Upper lobe of left lung (tissue), 6 donors: ENCODE measurements at regions not wholly inside any gene's neighbourhood (a gene's known extent, or its start where the extent isn't known, plus 50 kb on each side); places are given as distances from the start of the nearest gene placed in this dataset.

ENCODE experiments used
- ATAC-seq, 2 donors: fragments of 200-7000 bp; cut with Tn5 transposase; one replicate each; pipeline ENCODE4 v1.9.1; 2022; ENCODE audit warnings: mild to moderate bottlenecking in 2 of 2, moderate library complexity in 2 of 2; ENCODE audit not compliant: low FRiP score in 2 of 2
- DNase-seq, 2 donors: peaks; one replicate each; pipeline ENCODE4 v3.0.0-alpha.2; 2019 to 2020
- H3K27ac ChIP-seq, 4 donors: fragments of 200-600 bp; sonication (generic); one replicate each; pipeline ENCODE4 v1.5.1; 2016 to 2019
- H3K27me3 ChIP-seq, 4 donors: fragments of 200-600 bp; sonication (generic); one replicate each; pipeline ENCODE4 v1.5.1; 2017 to 2019
- H3K36me3 ChIP-seq, 4 donors: fragments of 200-600 bp; sonication (generic); one replicate each; pipeline ENCODE4 v1.5.1; 2016 to 2019
- H3K4me1 ChIP-seq, 4 donors: fragments of 200-600 bp; sonication (generic); one replicate each; pipeline ENCODE4 v1.5.1; 2018 to 2019
- H3K4me3 ChIP-seq, 4 donors: fragments of 200-600 bp; sonication (generic); one replicate each; pipeline ENCODE4 v1.5.1; 2017 to 2019; ENCODE audit warnings: mild to moderate bottlenecking in 2 of 4, moderate library complexity in 1 of 4
- H3K9me3 ChIP-seq, 4 donors: fragments of 200-600 bp; sonication (generic); one replicate each; pipeline ENCODE4 v1.5.1; 2018 to 2019
- CTCF ChIP-seq, 6 experiments: fragments of 450-650 bp in 4 of 6; fragments of 200-600 bp in 2 of 6; sonication (generic) in 2 of 6; IDR thresholded peaks; one replicate each; pipeline ENCODE4 v1.5.1; 2016 to 2019; ENCODE audit warnings: antibody characterized with exemption in 6 of 6
- EP300 ChIP-seq, 4 donors: sonication (generic); formaldehyde crosslinking; IDR thresholded peaks; one replicate each; pipeline ENCODE4 v1.5.1; 2017; ENCODE audit warnings: antibody characterized with exemption in 4 of 4, control low read depth in 2 of 4
- POLR2A ChIP-seq, 4 donors: fragments of 450-650 bp; IDR thresholded peaks; one replicate each; pipeline ENCODE4 v1.5.1; 2016 to 2017; ENCODE audit warnings: antibody characterized with exemption in 4 of 4, mild to moderate bottlenecking in 2 of 4
- POLR2AphosphoS5 ChIP-seq, 2 donors: sonication (generic); formaldehyde crosslinking; IDR thresholded peaks; one replicate each; pipeline ENCODE4 v1.5.1; 2017; ENCODE audit warnings: antibody characterized with exemption in 2 of 2
- WGBS, 2 donors: methylation state at CpG; one replicate each; pipeline ENCODE4 v1.1.5; 2017 to 2018; 5-methylcytosine and 5-hydroxymethylcytosine counted together
- donor health status: DM: no; HTN: no; CAD: no; lungs with moderate emphysema.
- donor health status: DM: no; HTN: yes; CAD: no; lungs with severe emphysema.

- DNase-seq: no peak
- no peak overlapping the region for H3K4me3 ChIP-seq
- H3K27ac ChIP-seq: no peak overlapping the region
- 71 to 74% methylated on average over 5 of the region's 5 CpGs for WGBS, 2 donors
- H3K36me3 ChIP-seq: no peaks in the 10 kb centered on the region
- no peaks in the 10 kb centered on the region for H3K4me1 ChIP-seq
- no peak for ATAC-seq
- no peaks in the 10 kb centered on the region for H3K9me3 ChIP-seq
- H3K27me3 ChIP-seq: no peaks in the 10 kb centered on the region
- no peak for TF ChIP-seq EP300 (IDR thresholded peaks at IDR 0.05)
- no peak for TF ChIP-seq CTCF (IDR thresholded peaks at IDR 0.05)
- TF ChIP-seq POLR2AphosphoS5 (IDR thresholded peaks at IDR 0.05): no peak
- no peak for TF ChIP-seq POLR2A (IDR thresholded peaks at IDR 0.05)
Measured at GRCh38 chr18:73254564-73254963, 386.8 kb upstream of the NETO1 start.

GRCh38 chr18:73249030-73249429, 381.2 kb upstream of the NETO1 start:
- no peak overlapping the region for H3K4me3 ChIP-seq
- WGBS, 2 donors: 90 to 91% methylated on average over 7 of the region's 7 CpGs
- no peak overlapping the region for H3K27ac ChIP-seq
- H3K4me1 ChIP-seq: no peaks in the 10 kb centered on the region
- no peaks in the 10 kb centered on the region for H3K36me3 ChIP-seq
- ATAC-seq: no peak
- TF ChIP-seq POLR2AphosphoS5 (IDR thresholded peaks at IDR 0.05): no peak
- no peak for TF ChIP-seq EP300 (IDR thresholded peaks at IDR 0.05)
- TF ChIP-seq CTCF (IDR thresholded peaks at IDR 0.05): no peak
- no peak for DNase-seq
- no peaks in the 10 kb centered on the region for H3K9me3 ChIP-seq
- no peaks in the 10 kb centered on the region for H3K27me3 ChIP-seq

- TF ChIP-seq POLR2AphosphoS5 (IDR thresholded peaks at IDR 0.05): no peak
- no peak for TF ChIP-seq CTCF (IDR thresholded peaks at IDR 0.05)
- no peak for TF ChIP-seq EP300 (IDR thresholded peaks at IDR 0.05)
- no peak for TF ChIP-seq POLR2A (IDR thresholded peaks at IDR 0.05)
- Histone ChIP-seq H3K9me3 (no peaks in the 10 kb centered on the region), H3K4me1 (no peaks in the 10 kb centered on the region), H3K36me3 (no peaks in the 10 kb centered on the region), H3K27ac (no peak overlapping the region), H3K4me3 (no peak overlapping the region), H3K27me3 (no peaks in the 10 kb centered on the region)
- WGBS, 2 donors: 77 to 83% methylated on average over 5 of the region's 5 CpGs
- DNase-seq: no peak
- no peak for ATAC-seq
Measured at GRCh38 chr18:73246763-73247162, 379.0 kb upstream of the NETO1 start.

- Histone ChIP-seq H3K4me1 (no peaks in the 10 kb centered on the region), H3K36me3 (no peaks in the 10 kb centered on the region), H3K27ac (no peak overlapping the region), H3K9me3 (no peaks in the 10 kb centered on the region), H3K4me3 (no peak overlapping the region), H3K27me3 (no peaks in the 10 kb centered on the region)
- ATAC-seq (no peak), DNase-seq (no peak)
- TF ChIP-seq POLR2AphosphoS5 (IDR thresholded peaks at IDR 0.05) (no peak), POLR2A (IDR thresholded peaks at IDR 0.05) (no peak), CTCF (IDR thresholded peaks at IDR 0.05) (no peak), EP300 (IDR thresholded peaks at IDR 0.05) (no peak)
- WGBS, 2 donors: 52 to 63% methylated on average over 4 of the region's 4 CpGs
Measured at GRCh38 chr18:73245345-73245744, 377.6 kb upstream of the NETO1 start.

- DNase-seq (no peak), ATAC-seq (no peak)
- Histone ChIP-seq H3K36me3 (no peaks in the 10 kb centered on the region), H3K9me3 (no peaks in the 10 kb centered on the region), H3K4me3 (no peak overlapping the region), H3K27me3 (no peaks in the 10 kb centered on the region), H3K27ac (no peak overlapping the region), H3K4me1 (no peaks in the 10 kb centered on the region)
- TF ChIP-seq POLR2AphosphoS5 (IDR thresholded peaks at IDR 0.05): no peak
- no peak for TF ChIP-seq CTCF (IDR thresholded peaks at IDR 0.05)
- 45 to 48% methylated on average over 1 of the region's 1 CpG for WGBS, 2 donors
Measured at GRCh38 chr18:73244401-73244800, 376.6 kb upstream of the NETO1 start.
